ENCODE measurements at regions not wholly inside any gene's neighbourhood (a gene's known extent, or its start where the extent isn't known, plus 50 kb on each side); places are given as distances from the start of the nearest gene placed in this dataset.
"Not testable (repeated sequence)": the region's sequence is repeated elsewhere in the genome, so short reads cannot be mapped to it uniquely, and the experiment has no call there.

GRCh38 chr11:129625930-129626329 lies 189.7 kb upstream of the TMEM45B start:
- DNase-seq (ENCODE audit: low spot score in 2 of 2) (no peak), FAIRE-seq (no peak)

- DNase-seq (ENCODE audit: low spot score in 2 of 2) = no peak
- no peak for FAIRE-seq
Observed at GRCh38 chr11:129631201-129631600, 184.4 kb upstream of the TMEM45B start.

- no peak for FAIRE-seq
- DNase-seq (ENCODE audit: low spot score in 2 of 2) = no peak
Observed at GRCh38 chr11:129636926-129637325, 178.7 kb upstream of the TMEM45B start.

- DNase-seq (ENCODE audit: low spot score in 2 of 2) = no peak
- no peak for FAIRE-seq
Observed at GRCh38 chr11:129637473-129637872, 178.2 kb upstream of the TMEM45B start.

- FAIRE-seq (peak; percentile 72), DNase-seq (ENCODE audit: low spot score in 2 of 2) (no peak)
Observed at GRCh38 chr11:129637983-129638776, 177.5 kb upstream of the TMEM45B start.

- no peak for FAIRE-seq
- no peak for DNase-seq (ENCODE audit: low spot score in 2 of 2)
Observed at GRCh38 chr11:129639300-129639699, 176.3 kb upstream of the TMEM45B start.

GRCh38 chr11:129640671-129641070 lies 175.0 kb upstream of the TMEM45B start:
- no peak for DNase-seq (ENCODE audit: low spot score in 2 of 2)
- no peak for FAIRE-seq

GRCh38 chr11:129643031-129643721 lies 172.5 kb upstream of the TMEM45B start:
- FAIRE-seq = no peak

GRCh38 chr11:129644326-129644725 lies 171.3 kb upstream of the TMEM45B start:
- DNase-seq (ENCODE audit: low spot score in 2 of 2) = no peak
- FAIRE-seq = no peak

More at GRCh38 chr11:129643031-129643721, 172.5 kb upstream of the TMEM45B start:
- no peak for DNase-seq (ENCODE audit: low spot score in 2 of 2)

GRCh38 chr11:129645943-129646342 lies 169.7 kb upstream of the TMEM45B start:
- FAIRE-seq (no peak), DNase-seq (ENCODE audit: low spot score in 2 of 2) (no peak)

- FAIRE-seq; DNase-seq (ENCODE audit: low spot score in 2 of 2): not testable (repeated sequence)
Observed at GRCh38 chr11:129650044-129650443, 165.6 kb upstream of the TMEM45B start.

GRCh38 chr11:129652835-129653234 lies 162.8 kb upstream of the TMEM45B start:
- peak; percentile 13 for FAIRE-seq
- no peak for DNase-seq (ENCODE audit: low spot score in 2 of 2)

- no peak for FAIRE-seq
Observed at GRCh38 chr11:129655247-129655832, 160.3 kb upstream of the TMEM45B start.

GRCh38 chr11:129657866-129658525 lies 157.7 kb upstream of the TMEM45B start:
- FAIRE-seq (no peak), DNase-seq (ENCODE audit: low spot score in 2 of 2) (no peak)

More at GRCh38 chr11:129655247-129655832, 160.3 kb upstream of the TMEM45B start:
- DNase-seq (ENCODE audit: low spot score in 2 of 2) = no peak

GRCh38 chr11:129658526-129658867 lies 157.2 kb upstream of the TMEM45B start:
- FAIRE-seq (no peak), DNase-seq (ENCODE audit: low spot score in 2 of 2) (no peak)

- FAIRE-seq (no peak), DNase-seq (ENCODE audit: low spot score in 2 of 2) (no peak)
Observed at GRCh38 chr11:129680907-129681306, 134.7 kb upstream of the TMEM45B start.

GRCh38 chr11:129681344-129682114 lies 134.1 kb upstream of the TMEM45B start:
- no peak for FAIRE-seq
- DNase-seq (ENCODE audit: low spot score in 2 of 2) = no peak

- FAIRE-seq = no peak
- no peak for DNase-seq (ENCODE audit: low spot score in 2 of 2)
Observed at GRCh38 chr11:129686269-129686668, 129.4 kb upstream of the TMEM45B start.

- FAIRE-seq = no peak
- no peak for DNase-seq (ENCODE audit: low spot score in 2 of 2)
Observed at GRCh38 chr11:129691142-129691541, 124.5 kb upstream of the TMEM45B start.

- FAIRE-seq = no peak
Observed at GRCh38 chr11:129694538-129694937, 121.1 kb upstream of the TMEM45B start.

More at GRCh38 chr11:129694538-129694937, 121.1 kb upstream of the TMEM45B start:
- DNase-seq (ENCODE audit: low spot score in 2 of 2) = no peak

Measured in frontal cortex (tissue), 3 donors.